Tibial artery (tissue), 4 donors: ENCODE measurements at regions not wholly inside any gene's neighbourhood (a gene's known extent, or its start where the extent isn't known, plus 50 kb on each side); places are given as distances from the start of the nearest gene placed in this dataset.

ENCODE experiments used
- DNase-seq, 2 donors: peaks; one replicate each; pipeline ENCODE4 v3.0.0-alpha.2; 2019
- H3K27ac ChIP-seq, 2 donors: fragments of 200-600 bp; sonication (generic) in 1 of 2; 1 replicate in 1 of 2; 2 replicates in 1 of 2; pipeline ENCODE4 v1.5.1; 2018 to 2019; ENCODE audit warnings: mild to moderate bottlenecking in 1 of 2
- H3K27me3 ChIP-seq, 2 donors: fragments of 200-600 bp; sonication (generic) in 1 of 2; one replicate each; pipeline versions ENCODE4 v1.5.1 to v1.6.0; 2016 to 2019
- H3K36me3 ChIP-seq, 3 donors: fragments of 200-600 bp; sonication (generic) in 2 of 3; one replicate each; pipeline ENCODE4 v1.5.1; 2016 to 2019; ENCODE audit warnings: mild to moderate bottlenecking in 2 of 3
- H3K4me1 ChIP-seq, 4 donors: fragments of 200-600 bp; sonication (generic) in 2 of 4; 1 replicate in 3 of 4; 2 replicates in 1 of 4; pipeline ENCODE4 v1.5.1; 2016 to 2019
- H3K4me3 ChIP-seq, 2 donors: fragments of 200-600 bp; sonication (generic) in 1 of 2; 1 replicate in 1 of 2; 2 replicates in 1 of 2; pipeline ENCODE4 v1.5.1; 2018 to 2019; ENCODE audit warnings: mild to moderate bottlenecking in 2 of 2
- H3K9me3 ChIP-seq, 3 donors: fragments of 200-600 bp; sonication (generic) in 1 of 3; one replicate each; pipeline ENCODE4 v1.5.1; 2016 to 2019
- intact Hi-C: fragments of 100-400 bp; cut with DNase I; formaldehyde crosslinking; loops from one replicate; pipeline ENCODE4 v1.15.0; 2023; ENCODE audit warnings: low total_unique reads
- TF ChIP-seq, protein P1 (sequence below), 2 experiments: fragments of 200-600 bp in 1 of 2; fragments of 450-650 bp in 1 of 2; IDR thresholded peaks; one replicate each; pipeline ENCODE4 v1.5.1; 2017 to 2019; ENCODE audit warnings: antibody characterized with exemption in 2 of 2, mild to moderate bottlenecking in 1 of 2, moderate library complexity in 1 of 2

- intact Hi-C loops: no loop called here
- no peaks in the 10 kb centered on the region for H3K4me1 ChIP-seq
Observed at GRCh38 chr10:120988751-120989150, 137.6 kb downstream of the WDR11 start.

GRCh38 chr10:120989279-120989678 is 138.1 kb downstream of the WDR11 start:
- Histone ChIP-seq H3K4me1 (no peaks in the 10 kb centered on the region), H3K27ac (no peak overlapping the region), H3K9me3 (peaks cover 0 to 5% (median 0%) of the 10 kb centered on the region in 3 donors), H3K4me3 (no peak overlapping the region), H3K27me3 (no peaks in the 10 kb centered on the region), H3K36me3 (no peaks in the 10 kb centered on the region)
- TF ChIP-seq, protein P1, sequence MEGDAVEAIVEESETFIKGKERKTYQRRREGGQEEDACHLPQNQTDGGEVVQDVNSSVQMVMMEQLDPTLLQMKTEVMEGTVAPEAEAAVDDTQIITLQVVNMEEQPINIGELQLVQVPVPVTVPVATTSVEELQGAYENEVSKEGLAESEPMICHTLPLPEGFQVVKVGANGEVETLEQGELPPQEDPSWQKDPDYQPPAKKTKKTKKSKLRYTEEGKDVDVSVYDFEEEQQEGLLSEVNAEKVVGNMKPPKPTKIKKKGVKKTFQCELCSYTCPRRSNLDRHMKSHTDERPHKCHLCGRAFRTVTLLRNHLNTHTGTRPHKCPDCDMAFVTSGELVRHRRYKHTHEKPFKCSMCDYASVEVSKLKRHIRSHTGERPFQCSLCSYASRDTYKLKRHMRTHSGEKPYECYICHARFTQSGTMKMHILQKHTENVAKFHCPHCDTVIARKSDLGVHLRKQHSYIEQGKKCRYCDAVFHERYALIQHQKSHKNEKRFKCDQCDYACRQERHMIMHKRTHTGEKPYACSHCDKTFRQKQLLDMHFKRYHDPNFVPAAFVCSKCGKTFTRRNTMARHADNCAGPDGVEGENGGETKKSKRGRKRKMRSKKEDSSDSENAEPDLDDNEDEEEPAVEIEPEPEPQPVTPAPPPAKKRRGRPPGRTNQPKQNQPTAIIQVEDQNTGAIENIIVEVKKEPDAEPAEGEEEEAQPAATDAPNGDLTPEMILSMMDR (IDR thresholded peaks at IDR 0.05): no peak
- peak in 1 of 2 donors; percentile 21 for DNase-seq
- intact Hi-C loops: no loop called here

More at GRCh38 chr10:120988751-120989150, 137.6 kb downstream of the WDR11 start:
- no peak for DNase-seq
- peaks cover 0 to 5% (median 0%) of the 10 kb centered on the region in 3 donors for H3K9me3 ChIP-seq
- TF ChIP-seq, protein P1 (IDR thresholded peaks at IDR 0.05): no peak
- H3K4me3 ChIP-seq: no peak overlapping the region
- H3K27me3 ChIP-seq: no peaks in the 10 kb centered on the region
- no peak overlapping the region for H3K27ac ChIP-seq
- no peaks in the 10 kb centered on the region for H3K36me3 ChIP-seq

GRCh38 chr10:120989996-120990598 is 138.9 kb downstream of the WDR11 start:
- no peak overlapping the region for H3K27ac ChIP-seq
- no peaks in the 10 kb centered on the region for H3K36me3 ChIP-seq
- TF ChIP-seq, protein P1 (IDR thresholded peaks at IDR 0.05): no peak
- H3K9me3 ChIP-seq: peaks cover 0 to 5% (median 0%) of the 10 kb centered on the region in 3 donors
- H3K4me1 ChIP-seq: no peaks in the 10 kb centered on the region
- no peaks in the 10 kb centered on the region for H3K27me3 ChIP-seq
- no peak overlapping the region for H3K4me3 ChIP-seq
- peak in 1 of 2 donors; percentile 45 for DNase-seq
- intact Hi-C loops: no loop called here

DNA sequence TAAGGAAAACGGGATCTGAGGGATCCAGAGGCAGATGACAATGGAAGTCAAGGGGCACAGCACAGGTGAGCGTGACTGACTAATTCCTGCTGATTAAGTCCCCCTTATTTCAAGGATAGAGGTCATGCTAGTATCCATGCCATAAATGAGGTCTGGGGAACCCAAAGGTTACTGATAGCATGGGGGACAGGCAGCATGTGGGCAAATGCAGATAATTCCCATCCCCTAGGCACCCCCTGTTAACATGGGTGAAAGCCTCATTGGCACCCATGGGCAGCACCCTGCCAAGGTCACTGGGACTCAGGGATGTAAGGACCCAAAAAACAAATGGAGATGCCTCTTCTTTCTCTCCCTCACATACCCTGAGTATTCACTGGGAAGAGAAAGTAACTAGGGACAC is 139.7 kb downstream of the WDR11 start:
- no peaks in the 10 kb centered on the region for H3K36me3 ChIP-seq
- peak in 1 of 2 donors; percentile 28 for DNase-seq
- peaks cover 0 to 5% (median 0%) of the 10 kb centered on the region in 3 donors for H3K9me3 ChIP-seq
- intact Hi-C loops: no loop called here
- no peak overlapping the region for H3K27ac ChIP-seq
- no peaks in the 10 kb centered on the region for H3K27me3 ChIP-seq
- no peaks in the 10 kb centered on the region for H3K4me1 ChIP-seq
- H3K4me3 ChIP-seq: no peak overlapping the region
- TF ChIP-seq, protein P1 (IDR thresholded peaks at IDR 0.05): no peak

GRCh38 chr10:120993089-120993488 is 141.9 kb downstream of the WDR11 start:
- intact Hi-C loops: no loop called here
- no peaks in the 10 kb centered on the region for H3K4me1 ChIP-seq
- no peaks in the 10 kb centered on the region for H3K36me3 ChIP-seq
- no peak overlapping the region for H3K27ac ChIP-seq
- peaks cover 0 to 5% (median 0%) of the 10 kb centered on the region in 3 donors for H3K9me3 ChIP-seq
- no peak overlapping the region for H3K4me3 ChIP-seq
- TF ChIP-seq, protein P1 (IDR thresholded peaks at IDR 0.05): no peak
- H3K27me3 ChIP-seq: no peaks in the 10 kb centered on the region
- no peak for DNase-seq
